GM18517 (cell line): ENCODE measurements at regions not wholly inside any gene's neighbourhood (a gene's known extent, or its start where the extent isn't known, plus 50 kb on each side); places are given as distances from the start of the nearest gene placed in this dataset.
"Not testable (repeated sequence)": the region's sequence is repeated elsewhere in the genome, so short reads cannot be mapped to it uniquely, and the experiment has no call there.

ENCODE experiments used
- ATAC-seq: cut with Tn5 transposase; IDR thresholded peaks from one replicate; pipeline ENCODE4 v1.9.1; 2021; ENCODE audit warnings: mild to moderate bottlenecking, moderate library complexity; ENCODE audit not compliant: unreplicated experiment

- ATAC-seq, result no peak
Observed at GRCh38 chr5:12099296-12099695, 195.1 kb upstream of the CTNND2 start.

- no peak for ATAC-seq
Observed at GRCh38 chr5:12095808-12096281, 191.6 kb upstream of the CTNND2 start.

- no peak for ATAC-seq
Observed at GRCh38 chr5:12093586-12093985, 189.3 kb upstream of the CTNND2 start.

GRCh38 chr5:12080761-12081160 is 176.5 kb upstream of the CTNND2 start:
- no peak for ATAC-seq

DNA sequence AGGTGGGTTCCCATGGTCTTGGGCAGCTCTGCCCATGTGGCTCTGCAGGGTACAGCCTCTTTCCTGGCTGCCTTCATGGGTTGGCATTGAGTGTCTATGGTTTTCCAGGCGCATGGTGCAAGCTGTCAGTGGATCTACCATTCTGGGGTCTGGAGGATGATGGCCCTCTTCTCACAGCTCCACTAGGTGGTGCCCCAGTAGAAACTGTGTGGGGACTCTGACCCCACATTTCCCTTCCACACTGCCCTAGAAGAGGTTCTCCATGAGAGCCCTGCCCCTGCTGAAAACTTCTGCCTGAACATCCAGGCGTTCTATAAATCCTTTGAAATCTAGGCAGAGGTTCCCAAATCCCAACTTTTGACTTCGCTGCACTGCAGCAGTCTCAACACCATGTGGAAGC is 174.0 kb upstream of the CTNND2 start:
- ATAC-seq, result not testable (repeated sequence)

GRCh38 chr5:12073426-12073825 is 169.2 kb upstream of the CTNND2 start:
- no peak for ATAC-seq

DNA sequence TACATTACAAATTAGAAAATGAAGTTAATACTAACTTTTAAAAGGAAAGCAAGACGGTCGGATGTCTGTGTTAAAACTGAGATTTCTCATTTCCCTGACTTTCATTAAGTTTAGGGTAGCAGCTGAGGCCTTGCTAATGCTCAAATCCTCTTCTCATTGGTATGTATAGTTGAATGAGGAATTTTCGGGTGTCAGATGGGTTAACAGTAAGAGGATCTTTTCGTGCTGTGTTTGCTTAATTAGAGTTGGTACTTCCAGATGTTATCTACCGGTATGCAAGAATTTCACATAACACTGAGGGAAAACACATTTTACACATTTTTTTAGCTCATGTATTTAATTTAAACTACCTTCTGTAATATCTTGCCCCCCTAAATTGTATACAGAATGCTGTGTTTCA is 168.2 kb upstream of the CTNND2 start:
- ATAC-seq, result no peak

GRCh38 chr5:12071455-12071854 is 167.2 kb upstream of the CTNND2 start:
- ATAC-seq, result no peak

DNA sequence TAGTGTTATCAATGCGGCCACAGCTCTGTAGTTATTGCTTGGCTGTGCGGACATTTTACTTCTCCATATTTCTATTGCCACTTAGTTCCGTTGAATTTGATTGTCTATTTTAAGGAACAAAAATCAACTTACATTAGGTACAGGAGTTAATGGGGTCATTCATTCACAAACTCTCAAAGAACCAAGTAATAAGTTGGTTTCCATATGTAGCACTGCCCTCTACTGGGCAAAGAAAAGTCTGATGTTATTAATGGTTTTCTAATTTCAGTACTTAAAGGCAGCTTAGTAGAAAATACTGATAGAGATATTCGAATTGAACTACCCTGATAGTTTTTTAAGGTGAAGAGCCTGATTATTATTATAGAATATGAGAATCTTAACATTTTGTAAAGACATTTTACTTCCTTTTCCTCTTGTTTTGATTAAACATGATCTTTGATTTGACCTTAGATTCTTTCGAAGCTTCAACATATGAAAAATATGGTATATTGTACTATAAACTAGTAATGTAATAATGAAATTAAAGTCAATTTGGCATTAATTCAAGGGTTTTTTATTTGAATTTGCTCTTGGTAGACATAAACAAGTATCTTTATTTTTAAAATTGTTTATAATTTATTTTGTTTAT is 119.5 kb upstream of the CTNND2 start:
- peak; percentile 67 for ATAC-seq

DNA sequence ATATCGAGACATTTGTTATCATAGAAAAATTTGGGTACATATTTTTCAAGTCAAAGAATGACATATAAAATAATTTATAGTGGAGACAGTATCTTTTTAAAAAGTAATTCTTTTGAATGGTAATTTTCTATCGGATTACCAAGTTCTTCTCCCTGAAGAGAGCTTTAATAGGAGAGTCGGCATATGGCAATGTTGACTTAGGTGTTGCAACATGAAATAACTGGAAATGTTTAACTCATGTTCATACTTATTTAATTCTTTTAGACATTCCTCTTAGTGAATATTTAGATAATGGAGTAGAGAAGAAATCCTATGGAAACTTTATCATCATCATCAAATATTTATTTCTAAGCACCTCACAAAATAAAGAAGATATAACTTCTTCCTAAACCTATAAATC is 118.2 kb upstream of the CTNND2 start:
- no peak for ATAC-seq

- no peak for ATAC-seq
Observed at GRCh38 chr5:12019306-12019705, 115.1 kb upstream of the CTNND2 start.

DNA sequence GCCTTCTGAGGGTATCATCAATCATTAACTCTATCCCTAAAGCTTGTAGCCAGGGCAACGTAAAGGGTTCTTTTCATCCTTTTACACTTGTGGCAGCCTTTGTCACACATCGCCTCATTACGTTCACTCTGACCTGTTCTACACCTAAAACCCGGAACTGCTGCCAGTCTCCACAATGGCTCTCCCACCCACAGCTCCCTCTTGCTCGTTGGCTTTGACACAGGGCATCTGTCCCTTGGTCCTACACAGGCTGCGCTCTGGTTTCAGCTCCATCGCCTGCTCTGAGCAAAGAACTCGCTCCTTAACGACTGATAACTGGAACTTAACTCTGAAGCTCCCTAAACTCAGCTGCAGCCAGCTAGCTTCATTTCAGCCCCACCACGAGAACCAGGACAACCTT is 112.8 kb upstream of the CTNND2 start:
- ATAC-seq, result no peak

DNA sequence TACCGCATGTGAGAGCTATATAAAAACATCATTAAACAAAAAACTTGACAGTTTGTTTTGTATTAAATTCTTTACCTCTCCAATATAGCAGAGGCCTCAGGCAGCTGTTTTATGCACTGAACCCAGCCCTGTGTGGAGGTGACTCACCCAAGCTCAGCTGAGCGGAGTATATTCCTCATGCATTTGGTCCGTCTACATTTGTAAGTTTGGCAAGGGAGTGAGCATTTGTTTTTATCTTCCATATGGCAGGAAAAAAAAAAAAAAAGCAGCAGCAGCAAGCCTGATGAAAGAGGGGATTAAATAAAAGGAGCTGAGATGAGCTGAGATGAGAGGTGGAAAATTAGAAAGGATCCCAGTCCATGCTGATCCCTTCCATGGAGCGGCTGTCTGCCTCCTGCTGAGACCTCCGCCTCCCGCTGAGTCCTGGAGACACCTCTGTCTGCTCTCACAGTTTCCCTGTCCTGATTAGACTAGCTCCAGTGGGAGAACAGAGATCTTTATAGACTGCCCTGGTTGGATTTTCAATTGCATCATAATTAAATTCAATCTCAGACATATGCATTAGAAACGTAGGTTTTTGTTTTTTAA is 112.0 kb upstream of the CTNND2 start:
- ATAC-seq, result no peak

GRCh38 chr5:12013351-12013750 is 109.1 kb upstream of the CTNND2 start:
- ATAC-seq, result no peak

DNA sequence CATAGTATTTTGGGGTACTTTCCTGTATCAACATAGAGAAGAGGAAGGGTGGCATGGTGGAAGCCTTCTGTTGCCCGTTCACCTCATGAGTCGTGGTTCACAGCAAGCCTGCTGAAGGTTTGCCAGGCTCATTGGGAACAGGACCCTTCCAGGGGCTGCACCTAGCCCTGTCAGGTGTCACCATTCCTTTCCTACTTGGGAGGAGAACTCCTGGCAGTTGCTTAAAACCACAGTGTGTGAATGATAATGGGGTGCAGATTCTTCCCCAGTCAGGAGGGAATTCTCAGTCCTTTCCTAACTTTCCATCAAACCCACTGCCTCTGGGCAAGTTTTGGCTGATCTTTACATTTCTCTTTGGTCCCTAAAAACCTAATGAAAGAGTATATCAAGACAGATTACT is 99.4 kb upstream of the CTNND2 start:
- no peak for ATAC-seq

GRCh38 chr5:11998397-11998796 is 94.2 kb upstream of the CTNND2 start:
- no peak for ATAC-seq

DNA sequence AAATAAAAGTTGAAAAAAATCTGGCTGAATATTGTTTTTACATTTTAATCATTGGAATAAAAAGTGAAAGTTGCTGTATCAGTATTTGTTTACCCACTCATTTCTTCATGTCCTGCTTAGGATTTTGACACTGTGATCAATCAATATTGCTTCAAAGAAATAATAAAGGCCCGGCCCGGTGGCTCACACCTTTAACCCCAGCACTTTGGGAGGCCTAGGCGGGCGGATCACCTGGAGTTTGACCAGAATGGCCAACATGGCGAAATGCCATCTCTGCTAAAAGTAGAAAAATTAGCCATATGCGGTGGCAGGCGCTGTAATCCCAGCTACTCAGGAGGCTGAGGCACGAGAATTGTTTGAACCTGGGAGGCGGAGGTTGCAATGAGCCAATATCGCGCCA is 93.7 kb upstream of the CTNND2 start:
- ATAC-seq, result no peak

GRCh38 chr5:11992518-11992917 is 88.3 kb upstream of the CTNND2 start:
- no peak for ATAC-seq

- ATAC-seq, result no peak
Observed at GRCh38 chr5:11985993-11986392, 81.7 kb upstream of the CTNND2 start.

- ATAC-seq, result no peak
Observed at GRCh38 chr5:11984196-11984595, 80.0 kb upstream of the CTNND2 start.

GRCh38 chr5:11981986-11982385 is 77.7 kb upstream of the CTNND2 start:
- ATAC-seq, result no peak

DNA sequence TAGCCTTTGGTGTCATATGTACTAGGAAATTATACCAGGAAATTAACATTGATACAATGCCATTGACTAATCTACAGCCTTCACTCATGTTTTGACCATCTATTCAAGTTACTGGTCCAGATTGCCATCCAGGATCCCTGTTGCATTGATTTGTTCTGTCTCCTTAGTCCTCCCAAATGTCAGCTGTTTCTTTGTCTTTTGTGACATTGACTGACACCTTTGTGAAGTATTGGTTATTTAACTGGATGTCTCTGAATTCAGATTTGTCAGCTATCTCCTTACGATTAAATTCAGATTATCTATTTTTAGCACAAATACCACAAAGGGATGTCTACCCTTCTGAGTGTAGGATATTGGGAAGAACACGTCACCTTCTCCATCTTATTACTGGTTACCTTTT is 73.7 kb upstream of the CTNND2 start:
- ATAC-seq, result no peak

- no peak for ATAC-seq
Observed at GRCh38 chr5:11973469-11973868, 69.2 kb upstream of the CTNND2 start.
